Keratinocyte (primary cell): ENCODE measurements at regions not wholly inside any gene's neighbourhood (a gene's known extent, or its start where the extent isn't known, plus 50 kb on each side); places are given as distances from the start of the nearest gene placed in this dataset.

ENCODE experiments used
- DNase-seq: peaks from one replicate; pipeline ENCODE4 v3.0.0-alpha.2; 2011; ENCODE audit warnings: low read depth, missing footprints, low spot score
- FAIRE-seq: peaks from 2 replicates; lab custom pipeline; 2011; peaks lifted over from hg19 to GRCh38; lab: Jason Lieb, UNC
- H2AFZ ChIP-seq: 2 replicates; pipeline ENCODE4 v1.6.0; 2012; ENCODE audit warnings: low read length, control low read depth, inconsistent platforms; ENCODE audit not compliant: control insufficient read depth
- H3K27ac ChIP-seq: 2 replicates; pipeline ENCODE4 v1.5.1; 2011; ENCODE audit warnings: low read length; ENCODE audit not compliant: control insufficient read depth, insufficient read depth
- H3K27me3 ChIP-seq: 3 replicates; pipeline ENCODE4 v1.6.0; 2011; ENCODE audit warnings: low read length; ENCODE audit not compliant: control insufficient read depth, insufficient read depth; ENCODE audit errors: extremely low read depth
- H3K36me3 ChIP-seq, 2 experiments: 2 replicates in 1 of 2; 3 replicates in 1 of 2; pipeline ENCODE4 v1.5.1; 2011; ENCODE audit warnings: low read length in 2 of 2, mild to moderate bottlenecking in 1 of 2; ENCODE audit not compliant: control insufficient read depth in 2 of 2, insufficient read depth in 2 of 2; ENCODE audit errors: extremely low read depth in 1 of 2
- H3K4me1 ChIP-seq: 3 replicates; pipeline ENCODE4 v1.5.1; 2011; ENCODE audit warnings: low read length; ENCODE audit not compliant: control insufficient read depth, insufficient read depth; ENCODE audit errors: extremely low read depth
- H3K4me2 ChIP-seq: 3 replicates; pipeline ENCODE4 v1.6.0; 2011; ENCODE audit warnings: low read depth, low read length; ENCODE audit not compliant: control insufficient read depth, insufficient read depth; ENCODE audit errors: extremely low read depth
- H3K4me3 ChIP-seq, 3 experiments: fragments of 200-600 bp in 1 of 3; sonication (generic) in 1 of 3; 2 replicates in 2 of 3; 3 replicates in 1 of 3; pipeline ENCODE4 v1.5.1; 2011 to 2016; ENCODE audit warnings: low read length in 3 of 3, mild to moderate bottlenecking in 3 of 3, control low read depth in 2 of 3, inconsistent platforms in 1 of 3, low read depth in 1 of 3, mixed read lengths in 1 of 3, mixed run types in 1 of 3, moderate library complexity in 1 of 3; ENCODE audit not compliant: control insufficient read depth in 2 of 3, insufficient read depth in 2 of 3; ENCODE audit errors: extremely low read depth in 1 of 3
- H3K79me2 ChIP-seq: 2 replicates; pipeline ENCODE4 v1.6.0; 2012; ENCODE audit warnings: low read length; ENCODE audit not compliant: control insufficient read depth, insufficient read depth
- H3K9ac ChIP-seq: 3 replicates; pipeline ENCODE4 v1.6.0; 2011; ENCODE audit warnings: low read length; ENCODE audit not compliant: control insufficient read depth, insufficient read depth; ENCODE audit errors: extremely low read depth
- H3K9me1 ChIP-seq: 3 replicates; pipeline ENCODE4 v1.6.0; 2011; ENCODE audit warnings: low read length; ENCODE audit not compliant: control insufficient read depth, insufficient read depth; ENCODE audit errors: extremely low read depth
- H3K9me3 ChIP-seq: 2 replicates; pipeline ENCODE4 v1.5.1; 2012; ENCODE audit warnings: low read depth, low read length; ENCODE audit not compliant: control insufficient read depth
- H4K20me1 ChIP-seq: 3 replicates; pipeline ENCODE4 v1.6.0; 2011; ENCODE audit warnings: low read length; ENCODE audit not compliant: control insufficient read depth, insufficient read depth; ENCODE audit errors: extremely low read depth
- EZH2 ChIP-seq: IDR thresholded peaks from one replicate; pipeline ENCODE4 v1.6.1; 2012; ENCODE audit warnings: inconsistent platforms, mild to moderate bottlenecking, low read length, moderate library complexity
- dilution Hi-C: fragments of 300-500 bp; cut with MboI; formaldehyde crosslinking; loops from one replicate; pipeline ENCODE4 v1.7.0; 2020; ENCODE audit warnings: low sequenced_read_pairs; ENCODE audit not compliant: extremely low pct_ligation_motif_present
- TF ChIP-seq, protein P1 (sequence below), 3 experiments: IDR thresholded peaks in 1 of 3; conservative IDR thresholded peaks in 1 of 3; optimal IDR thresholded peaks in 1 of 3; 2 replicates in 2 of 3; 3 replicates in 1 of 3; pipeline versions ENCODE3 to v1.5.1; 2011; ENCODE audit warnings: low read length in 3 of 3, mild to moderate bottlenecking in 3 of 3, moderate library complexity in 2 of 3, control low read depth in 1 of 3, inconsistent platforms in 1 of 3; ENCODE audit not compliant: insufficient read depth in 2 of 3; ENCODE audit errors: extremely low read depth in 1 of 3

DNA sequence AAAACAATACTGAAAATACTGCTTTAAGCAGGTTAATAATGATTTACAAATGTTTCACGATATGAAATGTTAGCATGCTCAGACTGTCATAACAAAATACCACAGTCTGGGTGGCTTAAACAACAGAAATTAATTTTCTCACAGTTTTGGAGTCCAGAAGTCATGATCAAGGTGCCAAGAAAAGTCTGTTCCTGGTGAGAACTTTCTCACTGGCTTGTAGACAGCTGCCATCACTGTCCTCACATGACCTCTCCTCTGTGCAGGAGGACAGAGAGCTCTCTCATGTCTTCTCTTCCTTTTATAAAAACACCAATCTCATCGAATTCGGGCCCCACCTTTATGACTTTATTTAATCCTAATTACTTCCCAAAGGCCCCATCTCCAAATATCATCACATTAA lies 426.7 kb downstream of the KLHL13 start:
- H4K20me1 ChIP-seq = no peaks in the 10 kb centered on the region
- H3K4me1 ChIP-seq = no peaks in the 10 kb centered on the region
- dilution Hi-C loops = no loop called here
- no peak overlapping the region for H3K4me2 ChIP-seq
- no peak overlapping the region for H3K9ac ChIP-seq
- no peaks in the 10 kb centered on the region for H3K36me3 ChIP-seq
- no peak overlapping the region for H3K4me3 ChIP-seq
- FAIRE-seq = no peak
- H3K79me2 ChIP-seq = no peaks in the 10 kb centered on the region
- H3K9me1 ChIP-seq = no peaks in the 10 kb centered on the region
- H3K9me3 ChIP-seq = no peaks in the 10 kb centered on the region
- DNase-seq = no peak
- H2AFZ ChIP-seq = no peak overlapping the region
- H3K27ac ChIP-seq = no peak overlapping the region
- H3K27me3 ChIP-seq = no peaks in the 10 kb centered on the region
- TF ChIP-seq EZH2 = no peak

DNA sequence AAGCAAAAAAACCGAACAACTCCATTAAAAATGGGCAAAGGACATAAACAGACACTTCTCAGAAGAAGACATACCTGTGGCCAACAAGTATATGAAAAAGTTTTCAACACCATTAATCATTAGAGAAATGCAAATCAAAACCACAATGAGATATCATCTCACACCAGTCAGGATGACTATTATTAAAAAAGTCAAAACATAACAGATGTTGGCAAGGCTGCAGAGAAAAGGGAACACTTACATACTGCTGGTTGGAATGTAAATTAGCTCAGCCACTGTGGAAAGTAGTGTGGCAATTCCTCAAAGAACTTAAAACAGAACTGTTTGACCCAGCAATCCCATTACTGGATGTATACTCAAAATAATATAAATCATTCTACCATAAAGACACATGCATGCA lies 436.3 kb downstream of the KLHL13 start:
- Histone ChIP-seq H3K27me3 (no peaks in the 10 kb centered on the region), H3K36me3 (no peaks in the 10 kb centered on the region), H3K4me1 (no peaks in the 10 kb centered on the region), H3K79me2 (no peaks in the 10 kb centered on the region), H3K9me3 (no peaks in the 10 kb centered on the region), H3K27ac (no peak overlapping the region), H2AFZ (no peak overlapping the region), H3K4me3 (no peak overlapping the region), H4K20me1 (no peaks in the 10 kb centered on the region), H3K4me2 (no peak overlapping the region), H3K9me1 (no peaks in the 10 kb centered on the region), H3K9ac (no peak overlapping the region)
- dilution Hi-C loops = no loop called here
- no peak for DNase-seq
- no peak for FAIRE-seq
- TF ChIP-seq, protein P1, sequence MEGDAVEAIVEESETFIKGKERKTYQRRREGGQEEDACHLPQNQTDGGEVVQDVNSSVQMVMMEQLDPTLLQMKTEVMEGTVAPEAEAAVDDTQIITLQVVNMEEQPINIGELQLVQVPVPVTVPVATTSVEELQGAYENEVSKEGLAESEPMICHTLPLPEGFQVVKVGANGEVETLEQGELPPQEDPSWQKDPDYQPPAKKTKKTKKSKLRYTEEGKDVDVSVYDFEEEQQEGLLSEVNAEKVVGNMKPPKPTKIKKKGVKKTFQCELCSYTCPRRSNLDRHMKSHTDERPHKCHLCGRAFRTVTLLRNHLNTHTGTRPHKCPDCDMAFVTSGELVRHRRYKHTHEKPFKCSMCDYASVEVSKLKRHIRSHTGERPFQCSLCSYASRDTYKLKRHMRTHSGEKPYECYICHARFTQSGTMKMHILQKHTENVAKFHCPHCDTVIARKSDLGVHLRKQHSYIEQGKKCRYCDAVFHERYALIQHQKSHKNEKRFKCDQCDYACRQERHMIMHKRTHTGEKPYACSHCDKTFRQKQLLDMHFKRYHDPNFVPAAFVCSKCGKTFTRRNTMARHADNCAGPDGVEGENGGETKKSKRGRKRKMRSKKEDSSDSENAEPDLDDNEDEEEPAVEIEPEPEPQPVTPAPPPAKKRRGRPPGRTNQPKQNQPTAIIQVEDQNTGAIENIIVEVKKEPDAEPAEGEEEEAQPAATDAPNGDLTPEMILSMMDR (optimal IDR thresholded peaks at IDR 0.05 in 1 of 3, IDR thresholded peaks at IDR 0.05 in 1 of 3, conservative IDR thresholded peaks at IDR 0.05 in 1 of 3; ENCODE audit: extremely low read depth in 1 of 3, insufficient read depth in 2 of 3, low read length in 3 of 3) = no peak
- TF ChIP-seq EZH2 = no peak

DNA sequence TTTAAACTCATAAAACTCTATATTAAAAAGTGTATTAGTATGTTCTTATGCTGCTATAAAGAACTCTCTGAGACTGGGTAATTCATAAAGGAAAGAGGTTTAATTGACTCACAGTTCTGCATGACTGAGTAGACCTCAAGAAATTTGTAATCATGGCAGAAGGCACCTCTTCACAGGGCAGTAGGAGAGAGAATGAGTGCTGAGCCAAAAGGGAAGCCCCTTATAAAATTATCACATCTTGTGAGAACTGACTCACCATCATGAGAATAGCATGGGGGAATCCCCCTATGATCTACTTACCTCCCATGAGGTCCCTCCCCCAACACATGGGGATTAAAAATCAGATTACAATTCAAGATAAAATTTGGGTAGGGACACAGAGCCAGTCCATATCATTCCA lies 463.2 kb downstream of the KLHL13 start:
- DNase-seq = no peak
- H2AFZ ChIP-seq = no peak overlapping the region
- H3K27ac ChIP-seq = no peak overlapping the region
- H3K9me3 ChIP-seq = no peaks in the 10 kb centered on the region
- no peaks in the 10 kb centered on the region for H3K4me1 ChIP-seq
- TF ChIP-seq, protein P1 (optimal IDR thresholded peaks at IDR 0.05 in 1 of 3, IDR thresholded peaks at IDR 0.05 in 1 of 3, conservative IDR thresholded peaks at IDR 0.05 in 1 of 3; ENCODE audit: extremely low read depth in 1 of 3, insufficient read depth in 2 of 3, low read length in 3 of 3) = no peak
- TF ChIP-seq EZH2 = no peak
- no peak for FAIRE-seq
- H3K4me2 ChIP-seq = no peak overlapping the region
- no peak overlapping the region for H3K9ac ChIP-seq
- H3K9me1 ChIP-seq = no peaks in the 10 kb centered on the region
- dilution Hi-C loops = no loop called here
- H3K36me3 ChIP-seq = no peaks in the 10 kb centered on the region
- H3K27me3 ChIP-seq = no peaks in the 10 kb centered on the region
- H3K79me2 ChIP-seq = no peaks in the 10 kb centered on the region
- H4K20me1 ChIP-seq = no peaks in the 10 kb centered on the region
- H3K4me3 ChIP-seq = no peak overlapping the region
